ENCODE measurements at regions not wholly inside any gene's neighbourhood (a gene's known extent, or its start where the extent isn't known, plus 50 kb on each side); places are given as distances from the start of the nearest gene placed in this dataset.

DNA sequence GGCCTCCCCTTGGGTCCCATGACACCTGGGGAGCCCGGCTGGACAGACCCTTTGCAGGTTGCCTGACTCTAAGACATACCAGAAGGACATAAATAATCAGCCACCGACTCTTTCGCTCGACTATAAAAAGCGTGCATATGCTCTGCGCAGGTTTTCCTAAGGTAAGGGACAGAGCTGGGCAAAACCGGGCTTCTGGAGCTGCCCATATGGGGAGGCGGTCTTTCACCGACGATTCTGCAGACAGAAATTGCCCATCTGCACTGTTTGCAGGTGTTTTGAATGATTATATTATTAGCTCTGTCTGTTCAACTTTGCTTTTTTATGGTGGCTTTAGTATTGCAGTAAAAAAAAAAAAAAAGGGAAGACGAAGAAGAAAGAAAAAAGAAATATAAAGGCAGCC lies 347.2 kb downstream of the TSHZ3 start:
- Histone ChIP-seq H2BK5ac (ENCODE audit: insufficient read length, low read length) (no peak overlapping the region), H3K27ac (ENCODE audit: insufficient read length, low read depth, low read length) (no peak overlapping the region), H3K4ac (ENCODE audit: low read depth, low read length) (no peak overlapping the region), H3K9me3 (ENCODE audit: control insufficient read depth, low read depth, low read length) (no peaks in the 10 kb centered on the region), H2BK120ac (ENCODE audit: low read depth, low read length, poor library complexity, severe bottlenecking) (no peak overlapping the region), H3K4me1 (ENCODE audit: insufficient read depth, low read length) (no peaks in the 10 kb centered on the region), H4K91ac (ENCODE audit: insufficient read length, low read depth, low read length) (no peak overlapping the region), H2AK5ac (ENCODE audit: insufficient read length, low read length) (no peak overlapping the region), H3K27me3 (ENCODE audit: insufficient read depth, low read length) (no peaks in the 10 kb centered on the region), H4K20me1 (ENCODE audit: control insufficient read depth, insufficient read depth, insufficient read length) (no peaks in the 10 kb centered on the region), H3K18ac (ENCODE audit: insufficient read length, low read depth, low read length) (no peak overlapping the region), H3K14ac (ENCODE audit: insufficient read depth, low read length) (no peak overlapping the region), H3K9ac (ENCODE audit: extremely low read depth, insufficient read length, low read length) (no peak overlapping the region), H3T11ph (ENCODE audit: low read length) (no peak overlapping the region), H2BK12ac (ENCODE audit: insufficient read length, low read depth, low read length) (no peak overlapping the region), H3K23ac (ENCODE audit: insufficient read length, low read depth, low read length) (no peak overlapping the region), H4K5ac (ENCODE audit: insufficient read length, low read depth, low read length) (no peak overlapping the region), H3K79me1 (ENCODE audit: insufficient read depth, low read depth, low read length, poor library complexity, severe bottlenecking) (no peaks in the 10 kb centered on the region), H2BK20ac (ENCODE audit: low read depth, low read length, poor library complexity, severe bottlenecking) (no peak overlapping the region), H3K79me2 (ENCODE audit: insufficient read depth, low read length) (no peaks in the 10 kb centered on the region), H3K23me2 (ENCODE audit: insufficient read length, low read depth, low read length, poor library complexity, severe bottlenecking) (no peaks in the 10 kb centered on the region), H4K8ac (replicated peaks; ENCODE audit: insufficient read length, low read depth, low read length) (no peak overlapping the region), H2BK15ac (ENCODE audit: low read depth, low read length) (no peak overlapping the region), H3K56ac (ENCODE audit: insufficient read length, low read depth, low read length) (no peak overlapping the region), H2AFZ (ENCODE audit: low read length) (no peak overlapping the region), H3K4me2 (ENCODE audit: insufficient read depth, insufficient read length, low read length) (no peak overlapping the region)
- no peak overlapping the region for H3K4me3 Mint-ChIP-seq
- TF ChIP-seq, protein P1, sequence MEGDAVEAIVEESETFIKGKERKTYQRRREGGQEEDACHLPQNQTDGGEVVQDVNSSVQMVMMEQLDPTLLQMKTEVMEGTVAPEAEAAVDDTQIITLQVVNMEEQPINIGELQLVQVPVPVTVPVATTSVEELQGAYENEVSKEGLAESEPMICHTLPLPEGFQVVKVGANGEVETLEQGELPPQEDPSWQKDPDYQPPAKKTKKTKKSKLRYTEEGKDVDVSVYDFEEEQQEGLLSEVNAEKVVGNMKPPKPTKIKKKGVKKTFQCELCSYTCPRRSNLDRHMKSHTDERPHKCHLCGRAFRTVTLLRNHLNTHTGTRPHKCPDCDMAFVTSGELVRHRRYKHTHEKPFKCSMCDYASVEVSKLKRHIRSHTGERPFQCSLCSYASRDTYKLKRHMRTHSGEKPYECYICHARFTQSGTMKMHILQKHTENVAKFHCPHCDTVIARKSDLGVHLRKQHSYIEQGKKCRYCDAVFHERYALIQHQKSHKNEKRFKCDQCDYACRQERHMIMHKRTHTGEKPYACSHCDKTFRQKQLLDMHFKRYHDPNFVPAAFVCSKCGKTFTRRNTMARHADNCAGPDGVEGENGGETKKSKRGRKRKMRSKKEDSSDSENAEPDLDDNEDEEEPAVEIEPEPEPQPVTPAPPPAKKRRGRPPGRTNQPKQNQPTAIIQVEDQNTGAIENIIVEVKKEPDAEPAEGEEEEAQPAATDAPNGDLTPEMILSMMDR (conservative IDR thresholded peaks at IDR 0.05): no peak
- no peak overlapping the region for H3K27ac Mint-ChIP-seq
- no peak for DNase-seq
- no peaks in the 10 kb centered on the region; a peak in 2 of 5 replicates for H3K9me3 Mint-ChIP-seq
- H3K27me3 Mint-ChIP-seq (ENCODE audit: low read depth): peaks cover 3% of the 10 kb centered on the region
- WGBS (ENCODE audit: extremely low coverage, insufficient read length, low lambda C conversion rate): no CpG with 5 or more reads among the region's 11 CpGs
- peaks cover 4 to 12% of the 10 kb centered on the region in 2 experiments for H3K4me1 Mint-ChIP-seq
- H3K36me3 Mint-ChIP-seq (ENCODE audit: insufficient read depth in 1 of 3, low read depth in 3 of 3): no peaks in the 10 kb centered on the region; a peak in 1 of 7 replicates

Data from H9 (cell line).